ENCODE measurements at regions not wholly inside any gene's neighbourhood (a gene's known extent, or its start where the extent isn't known, plus 50 kb on each side); places are given as distances from the start of the nearest gene placed in this dataset.

GRCh38 chr9:111167341-111167740 lies 129.1 kb upstream of the LPAR1 start:
- Histone ChIP-seq H4K5ac (ENCODE audit: low read depth, low read length) (no peak overlapping the region), H3K4me1 (ENCODE audit: control insufficient read depth, insufficient read depth, low read length) (no peaks in the 10 kb centered on the region; the same call in 1 of the 2 replicates), H3K56ac (ENCODE audit: extremely low read depth, insufficient read depth, low read length) (no peak overlapping the region), H3K18ac (ENCODE audit: low read depth, low read length) (no peak overlapping the region), H3K4me2 (ENCODE audit: low read depth, low read length) (no peak overlapping the region), H3K4ac (ENCODE audit: low read depth, low read length) (no peak overlapping the region), H2BK5ac (ENCODE audit: low read depth, low read length, poor library complexity, severe bottlenecking) (no peak overlapping the region), H3K23ac (ENCODE audit: low read depth, low read length) (no peak overlapping the region), H2BK15ac (ENCODE audit: low read depth, low read length) (no peak overlapping the region), H2BK20ac (ENCODE audit: low read depth, low read length) (no peak overlapping the region), H2BK120ac (ENCODE audit: low read depth, low read length) (no peak overlapping the region), H3K9me1 (ENCODE audit: insufficient read depth, low read length) (no peaks in the 10 kb centered on the region), H3K4me3 (ENCODE audit: insufficient read depth, low read depth, low read length) (no peak overlapping the region), H3K14ac (replicated peaks; ENCODE audit: low read depth, low read length) (no peak overlapping the region), H2AFZ (replicated peaks; ENCODE audit: low read length, poor library complexity) (no peak overlapping the region), H4K8ac (ENCODE audit: low read depth in 2 of 2, low read length in 2 of 2) (no peak overlapping the region), H4K20me1 (ENCODE audit: insufficient read depth, low read length) (no peaks in the 10 kb centered on the region), H3K9me3 (ENCODE audit: control insufficient read depth, insufficient read depth, low read length) (peaks cover 3% of the 10 kb centered on the region; the same call in 1 of the 2 replicates), H3K36me3 (ENCODE audit: control insufficient read depth, insufficient read depth, low read length) (no peaks in the 10 kb centered on the region), H3K79me1 (ENCODE audit: low read depth in 1 of 2, low read length in 2 of 2) (no peaks in the 10 kb centered on the region), H2AK5ac (ENCODE audit: low read depth, low read length) (no peak overlapping the region), H3K27me3 (ENCODE audit: control insufficient read depth, insufficient read depth, low read length) (no peaks in the 10 kb centered on the region), H2AK9ac (replicated peaks; ENCODE audit: low read depth, low read length, poor library complexity) (no peak overlapping the region), H3K27ac (ENCODE audit: insufficient read depth, low read length) (no peak overlapping the region), H4K91ac (ENCODE audit: insufficient read depth, low read depth, low read length) (no peak overlapping the region), H3K9ac (ENCODE audit: low read depth, low read length) (no peak overlapping the region)
- in situ Hi-C loops (cut with MboI; ENCODE audit: low sequenced_read_pairs) (no loop called here), intact Hi-C loops (cut with micrococcal nuclease) (no loop called here), dilution Hi-C loops (cut with HindIII; ENCODE audit: low sequenced_read_pairs, unreplicated experiment) (no loop called here)
- no TSS peak for BruUV-seq (replicated peaks)
- TF ChIP-seq NFE2L2 (IDR thresholded peaks at IDR 0.05; ENCODE audit: low read depth, low read length) (no peak), CHD1 (IDR thresholded peaks at IDR 0.05; ENCODE audit: low read depth, low read length) (no peak), RAD21 (IDR thresholded peaks at IDR 0.05; ENCODE audit: low read length) (no peak), ELK1 (IDR thresholded peaks at IDR 0.05; ENCODE audit: borderline replicate concordance, low read depth, low read length) (no peak), BHLHE40 (IDR thresholded peaks at IDR 0.05; ENCODE audit: low read depth, low read length) (no peak), RCOR1 (IDR thresholded peaks at IDR 0.05; ENCODE audit: insufficient replicate concordance, low read length) (no peak), CTCF (conservative IDR thresholded peaks at IDR 0.05; ENCODE audit: low read depth, low read length) (no peak), CEBPB (IDR thresholded peaks at IDR 0.05; ENCODE audit: low read depth, low read length) (no peak), MAFK (IDR thresholded peaks at IDR 0.05; ENCODE audit: low read depth, low read length) (no peak), MXI1 (IDR thresholded peaks at IDR 0.05; ENCODE audit: borderline replicate concordance, low read depth, low read length) (no peak), FOS (IDR thresholded peaks at IDR 0.05; ENCODE audit: low read depth, low read length) (no peak), MAZ (IDR thresholded peaks at IDR 0.05; ENCODE audit: borderline replicate concordance, low read depth, low read length) (no peak), SMC3 (IDR thresholded peaks at IDR 0.05; ENCODE audit: low read depth, low read length) (no peak), POLR2A (IDR thresholded peaks at IDR 0.05; ENCODE audit: low read depth, low read length) (no peak)
- no CpG with 5 or more reads among the region's 2 CpGs for WGBS, 2 experiments (ENCODE audit: extremely low coverage in 2 of 2, insufficient read length in 1 of 2)
- ATAC-seq (ENCODE audit: low read depth) = no peak
- ChIA-PET CTCF (no interaction called here), POLR2A (ENCODE audit: unreplicated experiment) (no interaction called here)
- no peak for DNase-seq

All from IMR-90 (cell line).